ENCODE measurements at regions not wholly inside any gene's neighbourhood (a gene's known extent, or its start where the extent isn't known, plus 50 kb on each side); places are given as distances from the start of the nearest gene placed in this dataset.

GRCh38 chr9:89961616-89962341, 357.0 kb downstream of the GADD45G start:
- Histone ChIP-seq H3K9me2 (ENCODE audit: insufficient read depth, low read length) (no peaks in the 10 kb centered on the region), H3K4me1 (ENCODE audit: insufficient read depth, low read length, poor library complexity, severe bottlenecking) (no peaks in the 10 kb centered on the region), H3K79me2 (ENCODE audit: insufficient read depth, low read depth, low read length) (no peaks in the 10 kb centered on the region), H2AFZ (ENCODE audit: low read length) (no peak overlapping the region), H4K20me1 (ENCODE audit: insufficient read depth, low read length) (no peaks in the 10 kb centered on the region), H3K9me3 (ENCODE audit: low read length) (no peaks in the 10 kb centered on the region), H3K4me2 (ENCODE audit: low read length) (no peak overlapping the region), H3K36me3 (ENCODE audit: insufficient read depth, low read length) (no peaks in the 10 kb centered on the region), H3K4me3 (ENCODE audit: low read depth, low read length, poor library complexity, severe bottlenecking) (no peak overlapping the region), H3K27ac (ENCODE audit: low read depth, low read length, poor library complexity, severe bottlenecking) (no peak overlapping the region)
- ChIA-PET CTCF (ENCODE audit: unreplicated experiment) (no interaction called here), POLR2A (no interaction called here)
- TF ChIP-seq, protein P1, sequence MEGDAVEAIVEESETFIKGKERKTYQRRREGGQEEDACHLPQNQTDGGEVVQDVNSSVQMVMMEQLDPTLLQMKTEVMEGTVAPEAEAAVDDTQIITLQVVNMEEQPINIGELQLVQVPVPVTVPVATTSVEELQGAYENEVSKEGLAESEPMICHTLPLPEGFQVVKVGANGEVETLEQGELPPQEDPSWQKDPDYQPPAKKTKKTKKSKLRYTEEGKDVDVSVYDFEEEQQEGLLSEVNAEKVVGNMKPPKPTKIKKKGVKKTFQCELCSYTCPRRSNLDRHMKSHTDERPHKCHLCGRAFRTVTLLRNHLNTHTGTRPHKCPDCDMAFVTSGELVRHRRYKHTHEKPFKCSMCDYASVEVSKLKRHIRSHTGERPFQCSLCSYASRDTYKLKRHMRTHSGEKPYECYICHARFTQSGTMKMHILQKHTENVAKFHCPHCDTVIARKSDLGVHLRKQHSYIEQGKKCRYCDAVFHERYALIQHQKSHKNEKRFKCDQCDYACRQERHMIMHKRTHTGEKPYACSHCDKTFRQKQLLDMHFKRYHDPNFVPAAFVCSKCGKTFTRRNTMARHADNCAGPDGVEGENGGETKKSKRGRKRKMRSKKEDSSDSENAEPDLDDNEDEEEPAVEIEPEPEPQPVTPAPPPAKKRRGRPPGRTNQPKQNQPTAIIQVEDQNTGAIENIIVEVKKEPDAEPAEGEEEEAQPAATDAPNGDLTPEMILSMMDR (conservative IDR thresholded peaks at IDR 0.05; ENCODE audit: low read length): no peak
- TF ChIP-seq EZH2phosphoT487 (IDR thresholded peaks at IDR 0.05; ENCODE audit: borderline replicate concordance, low read depth, low read length): no peak
- DNase-seq (ENCODE audit: low spot score): no peak
- no TSS peak for BruUV-seq (replicated peaks)
- intact Hi-C loops (cut with micrococcal nuclease; ENCODE audit: unreplicated experiment): no loop called here

DNA sequence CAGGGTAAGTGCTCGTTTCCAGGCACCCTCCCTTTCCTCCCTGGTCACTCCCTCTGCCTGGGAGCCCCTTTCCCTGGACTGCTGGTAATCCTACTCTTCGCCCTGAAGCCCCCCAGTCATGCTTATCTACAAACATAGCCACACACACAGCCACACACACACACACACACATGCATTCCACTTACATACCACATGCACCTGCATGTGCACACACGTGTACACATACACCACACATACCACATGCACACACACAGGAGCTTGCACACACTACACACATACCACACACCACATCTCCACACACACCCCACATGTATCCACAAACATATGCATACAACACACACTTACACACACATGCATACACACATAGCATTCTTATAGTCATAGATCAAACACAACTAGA, 358.5 kb downstream of the GADD45G start:
- H3K4me3 ChIP-seq (ENCODE audit: low read depth, low read length, poor library complexity, severe bottlenecking): no peak overlapping the region
- BruUV-seq (replicated peaks): no TSS peak
- TF ChIP-seq, protein P1 (conservative IDR thresholded peaks at IDR 0.05; ENCODE audit: low read length): no peak
- no peak for TF ChIP-seq EZH2phosphoT487 (IDR thresholded peaks at IDR 0.05; ENCODE audit: borderline replicate concordance, low read depth, low read length)
- no peak overlapping the region for H3K4me2 ChIP-seq (ENCODE audit: low read length)
- H3K27ac ChIP-seq (ENCODE audit: low read depth, low read length, poor library complexity, severe bottlenecking): no peak overlapping the region
- H3K9me2 ChIP-seq (ENCODE audit: insufficient read depth, low read length): no peaks in the 10 kb centered on the region
- H2AFZ ChIP-seq (ENCODE audit: low read length): no peak overlapping the region
- H3K79me2 ChIP-seq (ENCODE audit: insufficient read depth, low read depth, low read length): no peaks in the 10 kb centered on the region
- DNase-seq (ENCODE audit: low spot score): no peak
- ChIA-PET POLR2A (no interaction called here), CTCF (ENCODE audit: unreplicated experiment) (no interaction called here)
- no peaks in the 10 kb centered on the region for H3K4me1 ChIP-seq (ENCODE audit: insufficient read depth, low read length, poor library complexity, severe bottlenecking)
- no peaks in the 10 kb centered on the region for H3K9me3 ChIP-seq (ENCODE audit: low read length)
- intact Hi-C loops (cut with micrococcal nuclease; ENCODE audit: unreplicated experiment): no loop called here
- no peaks in the 10 kb centered on the region for H4K20me1 ChIP-seq (ENCODE audit: insufficient read depth, low read length)
- no peaks in the 10 kb centered on the region for H3K36me3 ChIP-seq (ENCODE audit: insufficient read depth, low read length)

GRCh38 chr9:89967527-89967926, 362.7 kb downstream of the GADD45G start:
- Histone ChIP-seq H3K4me3 (ENCODE audit: low read depth, low read length, poor library complexity, severe bottlenecking) (no peak overlapping the region), H3K27ac (ENCODE audit: low read depth, low read length, poor library complexity, severe bottlenecking) (no peak overlapping the region), H4K20me1 (ENCODE audit: insufficient read depth, low read length) (no peaks in the 10 kb centered on the region), H3K79me2 (ENCODE audit: insufficient read depth, low read depth, low read length) (no peaks in the 10 kb centered on the region), H3K9me2 (ENCODE audit: insufficient read depth, low read length) (no peaks in the 10 kb centered on the region), H2AFZ (ENCODE audit: low read length) (no peak overlapping the region), H3K9me3 (ENCODE audit: low read length) (no peaks in the 10 kb centered on the region), H3K36me3 (ENCODE audit: insufficient read depth, low read length) (no peaks in the 10 kb centered on the region), H3K4me1 (ENCODE audit: insufficient read depth, low read length, poor library complexity, severe bottlenecking) (no peaks in the 10 kb centered on the region), H3K4me2 (ENCODE audit: low read length) (no peak overlapping the region)
- TF ChIP-seq EZH2phosphoT487 (IDR thresholded peaks at IDR 0.05; ENCODE audit: borderline replicate concordance, low read depth, low read length): no peak
- TF ChIP-seq, protein P1 (conservative IDR thresholded peaks at IDR 0.05; ENCODE audit: low read length): no peak; the same call in 1 of the 2 replicates
- BruUV-seq (replicated peaks): no TSS peak
- DNase-seq (ENCODE audit: low spot score): no peak
- intact Hi-C loops (cut with micrococcal nuclease; ENCODE audit: unreplicated experiment): no loop called here
- ChIA-PET CTCF (ENCODE audit: unreplicated experiment) (no interaction called here), POLR2A (no interaction called here)

Data from OCI-LY7 (cell line).